ENCODE measurements at regions not wholly inside any gene's neighbourhood (a gene's known extent, or its start where the extent isn't known, plus 50 kb on each side); places are given as distances from the start of the nearest gene placed in this dataset.

- DNase-seq (ENCODE audit: low read depth, low spot score) (no peak), ATAC-seq (no peak), FAIRE-seq (no peak)
- ChIA-PET POLR2A (no interaction called here), CTCF (no interaction called here), SMC1A (ENCODE audit: uncharacterized antibody, unreplicated experiment) (no interaction called here), RAD21 (ENCODE audit: unreplicated experiment) (no interaction called here)
- Histone ChIP-seq H3K79me2 (ENCODE audit: control insufficient read depth, insufficient read depth, low read length) (no peaks in the 10 kb centered on the region), H3K36me3 (ENCODE audit: control insufficient read depth in 2 of 2, insufficient read depth in 2 of 2, low read length in 1 of 2) (no peaks in the 10 kb centered on the region), H4K20me1 (ENCODE audit: control insufficient read depth, insufficient read depth) (no peaks in the 10 kb centered on the region), H3K4me2 (ENCODE audit: control insufficient read depth, insufficient read depth) (no peak overlapping the region), H3K4me1 (ENCODE audit: control insufficient read depth, insufficient read depth, low read length) (no peaks in the 10 kb centered on the region), H2AFZ (ENCODE audit: control insufficient read depth, low read depth, low read length) (no peak overlapping the region), H3K9ac (ENCODE audit: control insufficient read depth, insufficient read depth, low read length) (no peak overlapping the region), H3K27me3 (replicated peaks in 1 of 2; ENCODE audit: control insufficient read depth in 2 of 2, insufficient read depth in 2 of 2, low read length in 1 of 2) (no peaks in the 10 kb centered on the region), H3K4me3 (no peak overlapping the region), H3K27ac (ENCODE audit: control insufficient read depth, insufficient read depth) (no peak overlapping the region), H3K9me3 (replicated peaks; ENCODE audit: control insufficient read depth, insufficient read depth, low read length) (no peaks in the 10 kb centered on the region)
- intact Hi-C loops (cut with micrococcal nuclease; ENCODE audit: unreplicated experiment): no loop called here
- no TSS peak for BruUV-seq (replicated peaks)
- in situ Hi-C loops (cut with MboI): no loop called here
- TF ChIP-seq PAX8 (IDR thresholded peaks at IDR 0.05) (no peak), TCF3 (IDR thresholded peaks at IDR 0.05; ENCODE audit: borderline replicate concordance, insufficient read depth, low read depth, low read length) (no peak), POLR2A (IDR thresholded peaks at IDR 0.05; ENCODE audit: low read depth, low read length) (no peak), RAD21 (IDR thresholded peaks at IDR 0.05; ENCODE audit: insufficient read depth, low read depth, low read length) (no peak), NKRF (conservative IDR thresholded peaks at IDR 0.05) (no peak), MXI1 (IDR thresholded peaks at IDR 0.05; ENCODE audit: low read depth, low read length) (no peak), BRCA1 (IDR thresholded peaks at IDR 0.05; ENCODE audit: low read depth, low read length) (no peak), ZBTB33 (IDR thresholded peaks at IDR 0.05) (no peak)
- WGBS (ENCODE audit: insufficient coverage, insufficient replicate concordance, low lambda C conversion rate, missing lambda C conversion rate): 21% methylated on average over 5 of the region's 5 CpGs
Measured at GRCh38 chr2:4930704-4931103, 761.5 kb upstream of the SOX11 start.

Data from GM12878 (cell line).